ENCODE measurements at regions not wholly inside any gene's neighbourhood (a gene's known extent, or its start where the extent isn't known, plus 50 kb on each side); places are given as distances from the start of the nearest gene placed in this dataset.

- no peak for DNase-seq
These were observed 272.9 kb downstream of the PPP1R2C start for GRCh38 chrX:42505016-42505415.

GRCh38 chrX:42499620-42500019 lies 278.3 kb downstream of the PPP1R2C start:
- no peak for DNase-seq

- no peak for DNase-seq
These were observed 280.6 kb downstream of the PPP1R2C start for GRCh38 chrX:42497356-42497755.

- no peak for DNase-seq
These were observed 281.7 kb downstream of the PPP1R2C start for GRCh38 chrX:42496239-42496638.

GRCh38 chrX:42495139-42495538 lies 282.8 kb downstream of the PPP1R2C start:
- no peak for DNase-seq

GRCh38 chrX:42491137-42491907 lies 286.6 kb downstream of the PPP1R2C start:
- DNase-seq: no peak

GRCh38 chrX:42490111-42490510 lies 287.9 kb downstream of the PPP1R2C start:
- DNase-seq: no peak

- DNase-seq: no peak
These were observed 292.4 kb downstream of the PPP1R2C start for GRCh38 chrX:42485601-42486000.

GRCh38 chrX:42484233-42484632 lies 293.7 kb downstream of the PPP1R2C start:
- no peak for DNase-seq

GRCh38 chrX:42477396-42477795 lies 300.6 kb downstream of the PPP1R2C start:
- DNase-seq: no peak

GRCh38 chrX:42472727-42473126 lies 305.2 kb downstream of the PPP1R2C start:
- no peak for DNase-seq

GRCh38 chrX:42466332-42467046 lies 311.5 kb downstream of the PPP1R2C start:
- no peak for DNase-seq

GRCh38 chrX:42465821-42466220 lies 312.1 kb downstream of the PPP1R2C start:
- DNase-seq: no peak

GRCh38 chrX:42463706-42464490 lies 314.1 kb downstream of the PPP1R2C start:
- peak; percentile 26 for DNase-seq

- no peak for DNase-seq
These were observed 315.0 kb downstream of the PPP1R2C start for GRCh38 chrX:42462917-42463316.

GRCh38 chrX:42460706-42461105 lies 317.3 kb downstream of the PPP1R2C start:
- no peak for DNase-seq

GRCh38 chrX:42459735-42460134 lies 318.2 kb downstream of the PPP1R2C start:
- no peak for DNase-seq

- no peak for DNase-seq
These were observed 321.7 kb downstream of the PPP1R2C start for GRCh38 chrX:42456176-42456700.

GRCh38 chrX:42450228-42450627 lies 327.7 kb downstream of the PPP1R2C start:
- no peak for DNase-seq

GRCh38 chrX:42443267-42443666 lies 334.7 kb downstream of the PPP1R2C start:
- no peak for DNase-seq

- DNase-seq: no peak
These were observed 335.2 kb downstream of the PPP1R2C start for GRCh38 chrX:42442745-42443144.

- DNase-seq: no peak
These were observed 340.8 kb downstream of the PPP1R2C start for GRCh38 chrX:42437211-42437610.

GRCh38 chrX:42434458-42435166 lies 343.4 kb downstream of the PPP1R2C start:
- no peak for DNase-seq

All from left hindlimb (tissue), 1 donor.